ENCODE measurements at regions not wholly inside any gene's neighbourhood (a gene's known extent, or its start where the extent isn't known, plus 50 kb on each side); places are given as distances from the start of the nearest gene placed in this dataset.

DNA sequence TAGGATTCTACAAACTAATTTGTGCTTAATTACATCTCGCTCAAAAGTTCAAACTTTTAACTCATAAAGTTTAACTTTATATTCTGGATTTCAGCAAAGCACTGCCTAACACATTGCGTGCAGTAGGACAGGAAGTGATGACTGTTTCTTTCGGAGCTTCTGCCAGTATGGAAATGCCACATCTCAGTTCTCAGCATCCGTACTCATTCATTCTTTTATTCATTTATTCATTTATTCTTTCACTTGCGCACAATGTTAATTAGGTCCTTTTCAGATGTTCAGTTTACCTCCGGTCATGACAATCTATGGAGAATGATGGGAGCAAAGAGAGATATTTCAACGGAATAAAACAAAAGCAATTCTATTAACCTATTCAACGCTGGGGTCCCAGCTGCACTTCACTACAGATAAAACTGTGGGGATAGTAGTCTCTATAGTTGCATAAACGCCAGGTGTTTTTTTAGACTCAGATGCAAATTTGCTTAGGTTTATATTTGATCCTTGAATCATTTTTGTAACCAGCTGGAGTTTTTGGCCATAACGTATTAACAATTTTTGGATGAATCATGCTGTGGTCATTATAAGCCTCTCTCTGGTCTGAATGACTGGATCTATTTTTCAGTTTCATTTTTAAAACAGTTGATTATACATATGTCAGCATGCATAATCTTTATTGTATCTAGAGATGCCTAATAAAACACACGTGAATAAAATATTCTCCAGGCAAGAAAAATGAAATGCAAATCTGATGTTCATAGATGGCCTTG, 143.9 kb downstream of the KCNJ2 start:
- TF ChIP-seq CTCF (conservative IDR thresholded peaks at IDR 0.05) = no peak
- TF ChIP-seq EZH2 (IDR thresholded peaks at IDR 0.05; ENCODE audit: low read depth) = no peak

All from PC-9 (cell line).